NCI-H446 treated with DMSO at 0.1 percent for 48 hours (cell line): ENCODE measurements at regions not wholly inside any gene's neighbourhood (a gene's known extent, or its start where the extent isn't known, plus 50 kb on each side); places are given as distances from the start of the nearest gene placed in this dataset.
"Not testable (repeated sequence)": the region's sequence is repeated elsewhere in the genome, so short reads cannot be mapped to it uniquely, and the experiment has no call there.

Source experiments
- DNase-seq: peaks from one replicate; lab custom pipeline; 2025; lab: John Stamatoyannopoulos, UW

DNA sequence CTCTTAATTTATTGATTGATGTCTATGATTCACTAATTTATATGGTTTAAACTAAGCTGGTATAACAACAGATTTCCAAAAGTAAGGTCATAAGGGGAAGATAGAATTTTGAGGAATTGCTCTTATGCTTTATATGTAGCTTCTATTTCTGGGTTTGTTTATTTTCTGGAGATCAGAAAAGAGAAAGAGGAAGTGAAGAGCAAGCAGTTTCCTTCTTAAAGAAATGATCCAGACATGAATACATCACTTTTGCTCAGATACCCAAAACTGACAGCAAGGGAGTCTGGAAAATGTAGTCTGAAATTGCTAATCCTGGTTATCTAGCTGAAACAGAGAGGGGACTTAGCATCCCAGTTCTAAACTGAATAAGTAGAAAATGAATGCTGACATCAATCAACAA is 912.5 kb upstream of the CRIM1 start:
- no peak for DNase-seq

DNA sequence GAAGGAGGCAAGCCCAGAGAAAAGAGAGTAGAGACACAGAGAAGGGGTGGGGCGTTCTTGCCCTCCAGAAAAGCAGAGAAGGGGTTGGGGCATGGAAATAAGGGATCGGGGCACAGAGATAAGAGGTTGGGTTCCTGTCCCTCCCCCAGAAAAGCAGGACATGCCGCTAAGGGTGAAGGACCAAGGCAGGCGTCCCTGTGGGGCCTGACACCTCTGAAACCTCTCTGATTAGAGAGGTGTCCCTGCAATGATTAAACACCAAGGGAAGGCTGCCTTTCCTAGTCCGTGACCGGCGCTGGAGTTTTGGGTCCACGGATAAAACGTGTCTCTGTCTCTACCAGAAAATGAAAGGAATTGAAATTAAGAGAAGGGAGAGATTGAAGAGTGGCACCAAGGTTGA is 914.0 kb upstream of the CRIM1 start:
- DNase-seq = not testable (repeated sequence)

DNA sequence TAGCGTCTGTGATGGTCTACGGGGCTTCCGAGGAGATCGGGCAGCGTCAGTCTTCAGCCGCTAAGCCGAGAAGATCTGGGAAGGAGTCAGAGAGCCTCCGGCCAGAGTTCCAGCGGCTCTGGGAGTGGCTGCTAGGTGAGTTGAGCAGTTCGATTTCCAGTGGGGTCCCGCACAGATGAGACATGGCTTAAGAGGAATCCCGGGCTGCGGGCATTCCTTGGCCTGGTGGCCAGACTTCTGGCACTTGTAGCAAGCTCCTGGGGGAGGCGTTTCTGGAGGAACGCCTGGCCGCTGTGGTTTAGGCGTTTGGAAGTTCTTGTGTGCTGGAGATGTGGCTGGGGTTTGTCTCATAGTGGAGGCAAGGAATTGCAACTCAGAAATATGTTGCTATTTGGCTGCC is 915.3 kb upstream of the CRIM1 start:
- not testable (repeated sequence) for DNase-seq

DNA sequence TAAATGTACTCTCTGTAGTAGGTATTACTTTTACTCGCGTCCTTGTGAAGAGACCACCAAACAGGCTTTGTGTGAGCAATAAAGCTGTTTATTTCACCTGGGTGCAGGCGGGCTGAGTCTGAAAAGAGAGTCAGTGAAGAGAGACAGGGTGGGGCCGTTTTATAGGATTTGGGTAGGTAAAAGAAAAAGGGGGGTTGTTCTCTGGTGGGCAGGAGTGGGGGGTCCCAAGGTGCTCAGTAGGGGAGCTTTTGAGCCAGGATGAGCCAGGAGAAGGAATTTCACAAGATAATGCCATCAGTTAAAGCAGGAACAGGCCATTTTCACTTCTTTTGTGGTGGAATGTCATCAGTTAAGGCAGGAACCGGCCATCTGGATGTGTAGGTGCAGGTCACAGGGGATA is 918.7 kb upstream of the CRIM1 start:
- DNase-seq = not testable (repeated sequence)

DNA sequence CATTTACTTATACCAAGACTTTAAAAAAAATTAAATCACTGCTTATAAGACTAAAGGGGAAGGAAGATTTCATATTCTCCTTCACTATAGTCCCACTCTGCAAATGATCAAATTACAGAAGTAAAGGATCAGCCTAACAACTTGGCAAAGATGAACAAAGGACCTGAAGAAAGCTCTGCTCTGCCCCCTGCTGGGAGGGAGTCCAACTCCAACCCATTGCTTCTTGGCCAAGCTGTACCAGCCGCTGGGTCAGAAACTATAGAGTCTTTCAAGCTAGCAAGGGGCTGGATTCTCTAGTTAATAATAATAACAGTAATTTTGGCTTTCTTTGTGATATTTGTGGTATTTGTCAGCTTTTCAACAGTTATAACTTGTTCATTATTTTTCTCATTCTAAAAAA is 927.0 kb upstream of the CRIM1 start:
- DNase-seq = no peak

DNA sequence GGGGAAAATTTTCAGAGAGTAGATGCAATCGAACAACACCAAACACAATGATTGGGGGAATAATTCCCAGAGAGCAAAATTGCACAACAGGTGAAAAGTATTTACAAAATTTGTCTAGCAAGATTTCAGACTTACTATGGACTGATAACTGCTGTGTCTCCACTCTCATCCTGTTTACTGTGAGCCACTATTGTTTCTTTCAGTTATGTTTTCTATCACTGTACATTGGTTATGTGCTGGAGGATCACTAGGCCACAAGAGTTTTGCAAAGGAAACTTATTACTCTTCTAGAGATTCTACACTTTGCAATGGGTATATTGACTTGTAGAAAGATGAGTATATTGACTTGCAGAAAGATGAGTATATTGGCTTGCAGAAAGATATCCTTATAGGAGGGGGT is 934.1 kb upstream of the CRIM1 start:
- DNase-seq = no peak

DNA sequence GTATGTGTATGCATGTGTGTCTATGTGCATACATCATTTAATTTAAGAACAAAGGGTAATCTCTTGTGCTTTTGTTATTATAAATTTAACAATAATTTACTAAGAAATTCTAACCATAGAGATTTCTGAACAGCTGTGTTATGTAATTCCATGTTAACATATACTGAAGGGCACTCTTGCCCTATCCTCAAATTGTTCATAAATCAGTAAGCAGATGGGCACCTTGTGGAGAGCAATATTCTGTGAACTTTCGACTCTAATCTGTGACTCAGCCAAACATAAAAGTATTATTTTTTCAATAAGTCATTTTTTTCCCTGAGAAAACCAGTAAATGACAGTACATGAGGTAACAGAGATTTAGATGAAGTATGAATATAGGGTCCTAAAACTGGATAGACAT is 938.3 kb upstream of the CRIM1 start:
- no peak for DNase-seq

DNA sequence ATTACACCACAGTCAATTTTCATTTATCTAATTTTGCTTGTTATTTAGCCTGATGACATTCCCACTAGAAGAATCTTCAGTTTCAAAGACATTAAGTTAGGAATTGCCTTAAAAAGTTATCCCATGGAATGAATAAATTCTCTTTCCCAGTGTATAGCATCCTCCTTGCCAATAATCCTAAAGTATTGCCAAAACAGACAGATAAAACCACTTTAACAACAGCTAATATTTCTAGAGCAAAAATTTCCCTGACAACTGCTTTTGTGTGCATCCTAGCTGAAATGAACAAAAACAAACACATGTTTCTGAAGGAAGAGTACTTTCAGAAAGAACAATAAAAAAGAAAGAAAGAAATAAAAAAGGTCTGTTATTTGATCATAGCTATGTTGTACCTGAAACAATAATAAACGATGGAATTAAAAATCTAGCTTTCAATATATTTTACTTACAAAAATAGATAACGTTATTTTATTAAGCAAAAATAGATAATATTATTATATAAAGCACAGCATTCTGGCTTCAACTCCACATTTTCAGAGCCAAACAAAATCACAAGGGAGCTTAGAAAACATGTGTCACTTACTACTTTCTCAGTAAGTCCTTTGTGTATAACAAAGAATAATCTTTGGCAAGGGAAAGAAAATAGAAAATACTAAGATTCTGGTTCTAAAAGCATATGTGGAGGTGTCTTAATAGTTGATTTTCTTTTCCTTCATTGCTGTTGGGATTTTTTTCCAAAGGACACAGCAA is 939.0 kb upstream of the CRIM1 start:
- DNase-seq = no peak

DNA sequence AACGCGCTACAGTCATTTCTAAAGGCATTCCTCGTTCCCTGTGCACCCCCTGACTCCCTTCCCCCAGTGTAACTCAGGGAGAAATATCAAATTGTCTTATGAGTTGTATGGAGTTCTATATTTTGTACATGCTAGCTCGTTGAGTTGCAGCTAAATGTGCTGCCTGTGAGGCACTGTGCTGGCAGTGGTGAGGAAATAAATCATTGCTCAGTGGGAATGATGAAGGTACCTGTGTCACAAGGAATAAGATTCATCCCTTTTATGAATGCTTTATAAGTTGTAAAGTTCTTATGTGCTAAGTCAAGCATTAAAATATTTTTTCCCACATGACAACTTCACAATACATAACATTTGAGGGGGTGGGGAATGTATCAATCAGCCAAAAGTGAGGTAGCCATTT is 939.6 kb upstream of the CRIM1 start:
- no peak for DNase-seq

DNA sequence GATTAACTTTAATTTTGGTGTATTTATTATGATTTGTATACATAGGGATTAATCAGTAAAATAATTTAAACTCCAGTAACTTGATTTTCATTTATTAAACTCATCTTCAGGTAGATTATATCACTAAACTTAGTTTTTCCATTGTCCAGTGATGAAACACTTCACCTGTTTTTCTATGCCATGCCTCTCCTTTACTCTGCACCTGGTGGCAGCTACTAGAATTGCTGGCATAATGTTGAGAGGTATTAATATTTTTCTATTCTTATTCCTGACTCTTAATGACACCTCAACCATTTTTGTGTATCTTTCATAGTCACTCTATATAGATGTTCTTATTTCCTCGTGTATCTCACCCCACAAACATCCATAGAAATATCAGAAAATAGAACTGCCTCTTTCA is 940.3 kb upstream of the CRIM1 start:
- no peak for DNase-seq

DNA sequence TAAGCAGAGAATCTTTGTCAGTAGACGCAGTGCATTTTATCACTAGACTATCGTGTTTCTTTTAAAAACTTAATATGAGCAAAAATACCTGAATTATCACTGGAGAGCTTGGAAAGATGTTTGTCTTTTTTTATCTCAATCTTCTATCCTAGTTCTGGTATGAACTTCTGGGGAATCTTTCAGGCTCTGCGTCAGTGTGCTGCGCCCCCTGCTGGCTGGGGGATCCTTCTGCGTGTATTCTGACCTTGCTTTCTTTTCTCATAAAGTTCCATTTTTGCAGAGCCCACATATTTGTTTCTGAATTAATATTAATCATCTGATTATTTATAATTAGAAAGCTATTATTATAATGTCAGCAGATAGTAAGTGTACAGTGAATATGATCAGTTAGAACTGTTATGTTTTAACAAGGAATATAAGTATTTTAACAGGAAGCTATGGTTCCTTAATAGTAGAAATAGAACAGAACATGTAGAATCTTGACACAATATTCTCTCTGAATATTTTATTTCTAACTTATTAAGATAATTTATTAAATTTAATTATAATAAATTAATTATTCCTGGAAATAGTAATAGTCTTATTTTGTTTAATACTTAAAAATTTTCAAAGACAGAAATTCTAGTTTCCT is 945.0 kb upstream of the CRIM1 start:
- DNase-seq = no peak

DNA sequence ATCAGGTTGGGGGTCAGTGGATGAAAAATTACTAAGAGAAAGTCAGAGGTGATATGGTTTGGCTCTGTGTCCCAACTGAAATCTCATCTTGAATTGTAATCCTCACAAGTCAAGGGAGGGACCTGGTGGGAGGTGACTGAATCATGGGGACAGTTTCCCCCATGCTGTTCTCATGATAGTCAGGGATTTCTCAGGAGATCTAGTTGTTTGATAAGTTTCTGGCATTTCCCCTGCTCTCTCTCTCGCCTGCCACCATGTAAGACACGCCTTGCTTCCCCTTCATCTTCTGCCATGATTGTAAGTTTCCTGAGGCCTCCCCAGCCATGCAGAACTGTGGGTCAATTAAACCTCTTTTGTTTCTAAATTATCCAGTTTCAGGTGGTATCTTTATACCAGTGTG is 945.8 kb upstream of the CRIM1 start:
- no peak for DNase-seq

DNA sequence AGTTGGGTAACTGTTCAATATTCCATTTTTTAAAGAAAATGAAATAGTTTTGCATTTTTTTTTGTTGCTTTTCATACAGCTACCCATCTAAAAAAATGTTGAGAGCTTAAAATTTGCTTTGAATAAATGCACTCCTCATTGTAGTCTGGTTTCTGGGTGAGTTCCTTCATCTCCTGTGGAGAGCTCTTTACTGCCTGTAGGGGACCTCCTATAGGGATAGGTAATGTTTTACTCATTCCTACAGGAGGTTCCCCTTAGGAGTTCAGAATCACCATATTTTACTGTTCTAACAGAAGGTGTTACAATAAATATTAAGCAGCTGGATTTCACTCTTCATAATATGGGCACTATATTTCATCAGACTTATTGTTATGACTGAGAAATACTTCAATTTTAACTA is 947.3 kb upstream of the CRIM1 start:
- DNase-seq = no peak

DNA sequence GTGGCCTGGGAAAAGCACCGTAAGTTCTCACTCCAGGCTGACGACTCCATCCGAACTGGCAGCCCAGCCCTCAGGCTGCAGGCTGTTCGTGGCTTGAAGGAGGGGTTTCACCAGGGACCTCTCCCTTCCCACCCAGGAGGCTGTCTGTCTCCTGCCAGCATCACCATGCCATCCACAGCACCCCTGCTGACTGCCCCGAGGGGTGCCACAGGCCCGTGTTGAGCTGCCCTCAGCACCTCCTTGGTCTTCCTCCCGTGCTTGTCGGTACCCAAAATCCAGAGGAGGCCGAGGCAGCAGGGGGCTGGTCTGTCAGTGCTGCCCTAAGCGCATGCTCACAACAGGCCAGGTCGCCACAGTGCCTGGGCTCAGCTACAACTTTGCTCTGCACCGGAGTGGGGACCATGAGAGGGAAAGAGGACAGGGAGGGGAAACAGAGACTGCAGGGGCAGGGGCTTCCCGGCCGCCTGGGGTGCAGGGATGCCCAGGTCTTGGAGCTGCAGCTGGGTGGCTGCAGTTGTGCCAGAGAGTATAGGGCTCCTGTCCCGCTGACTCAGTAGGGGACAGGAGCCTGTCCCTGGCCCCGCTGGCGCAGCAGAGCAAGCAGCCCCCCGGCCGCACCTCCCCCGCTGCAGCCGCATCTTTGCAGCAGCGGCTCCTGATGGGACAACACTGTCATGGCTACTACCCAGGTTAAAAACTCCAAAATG is 963.7 kb upstream of the CRIM1 start:
- no peak for DNase-seq

DNA sequence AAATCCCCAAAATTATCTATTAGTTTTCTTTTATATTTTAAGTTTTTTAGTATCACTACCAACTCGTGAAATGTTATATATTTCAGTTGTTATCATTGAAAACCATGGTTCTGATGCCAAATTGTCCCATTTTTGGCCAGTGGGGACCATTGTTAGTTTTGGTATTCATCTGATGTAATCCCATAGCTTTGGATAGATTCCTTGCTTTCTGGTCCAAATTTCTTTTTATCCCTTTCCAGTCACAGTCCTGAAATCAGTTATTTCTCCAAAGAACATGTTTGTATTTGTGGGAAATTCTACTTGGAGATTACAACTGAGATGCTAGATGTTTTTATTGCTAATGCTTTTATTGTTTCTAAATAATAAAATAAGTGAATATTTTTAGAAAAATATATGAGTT is 976.8 kb upstream of the CRIM1 start:
- no peak for DNase-seq

DNA sequence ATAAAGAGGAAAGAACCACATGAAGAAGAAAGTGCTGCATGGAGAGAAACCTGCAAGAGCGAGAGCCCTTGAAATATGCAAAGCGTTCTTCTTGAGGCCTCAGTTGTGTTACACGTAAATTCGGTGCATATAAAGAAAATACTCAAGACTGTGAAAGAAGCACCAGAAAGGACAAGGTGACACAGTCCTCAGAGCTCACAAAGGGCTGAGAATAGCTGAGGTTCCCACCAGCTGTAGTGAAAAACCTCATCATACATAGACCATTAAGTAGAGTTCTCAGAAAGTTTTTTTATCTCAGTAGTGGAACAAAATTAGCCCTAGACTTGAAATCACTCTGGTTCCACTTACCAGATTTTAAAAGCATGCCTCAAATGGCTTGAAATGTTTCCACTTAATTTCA is 980.7 kb upstream of the CRIM1 start:
- no peak for DNase-seq

DNA sequence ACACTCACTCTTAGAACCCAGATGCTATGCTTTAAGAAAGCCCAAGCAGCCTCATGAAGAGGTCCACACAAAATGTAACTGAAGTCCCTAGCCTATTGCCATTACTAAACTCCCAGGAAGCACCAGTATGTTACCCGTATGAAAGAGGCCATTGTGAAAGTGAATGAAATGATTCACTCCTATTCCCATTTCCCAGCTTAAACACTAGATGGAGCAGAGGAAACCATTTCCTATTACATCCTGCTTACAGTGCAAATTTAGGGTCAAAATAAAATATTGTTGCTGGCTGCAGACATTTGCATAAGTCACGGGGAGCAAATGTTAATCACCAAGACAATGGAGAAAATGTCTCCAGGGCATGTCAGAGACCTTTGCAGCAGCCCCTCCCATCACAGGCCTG is 989.7 kb upstream of the CRIM1 start:
- DNase-seq = no peak

DNA sequence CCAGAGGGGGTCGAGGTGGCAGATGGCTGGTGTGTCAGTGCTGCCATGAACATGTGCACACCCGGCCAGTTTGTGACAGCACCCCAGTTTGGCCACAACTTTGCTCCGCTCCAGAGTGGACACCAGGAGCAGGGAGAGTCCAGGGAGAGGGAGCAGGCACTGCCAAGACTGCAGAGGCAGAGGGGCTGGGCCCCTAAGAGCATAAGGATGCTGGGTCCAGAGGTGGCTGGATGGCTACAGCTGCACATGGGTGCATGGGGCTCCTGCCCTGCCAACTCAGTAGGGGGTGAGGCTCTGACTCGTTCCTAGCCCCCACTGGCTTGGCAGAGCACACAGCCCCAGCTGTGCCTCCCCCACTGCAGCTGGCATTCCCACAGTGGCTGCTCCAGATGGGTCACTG is 999.2 kb upstream of the CRIM1 start:
- no peak for DNase-seq

DNA sequence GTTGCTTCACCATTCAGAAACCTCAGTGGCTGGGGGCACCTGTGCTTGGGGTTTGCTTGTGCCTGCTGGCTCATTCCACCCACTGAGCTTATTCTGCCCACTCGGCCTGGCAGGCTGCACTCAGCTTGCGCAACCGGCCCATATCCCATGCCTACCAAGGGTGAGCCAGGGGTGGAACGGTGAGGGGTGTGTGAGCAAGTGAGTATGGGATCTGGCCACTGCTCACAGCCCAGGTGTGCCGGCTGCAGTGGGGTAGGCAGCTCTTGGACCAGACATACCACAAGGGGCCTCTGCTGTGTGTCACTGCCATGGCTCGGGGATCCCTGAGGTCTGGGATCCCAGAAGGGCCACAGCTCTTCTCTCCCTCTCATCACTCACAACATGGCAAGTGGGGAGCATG is 1000.5 kb upstream of the CRIM1 start:
- DNase-seq = no peak

DNA sequence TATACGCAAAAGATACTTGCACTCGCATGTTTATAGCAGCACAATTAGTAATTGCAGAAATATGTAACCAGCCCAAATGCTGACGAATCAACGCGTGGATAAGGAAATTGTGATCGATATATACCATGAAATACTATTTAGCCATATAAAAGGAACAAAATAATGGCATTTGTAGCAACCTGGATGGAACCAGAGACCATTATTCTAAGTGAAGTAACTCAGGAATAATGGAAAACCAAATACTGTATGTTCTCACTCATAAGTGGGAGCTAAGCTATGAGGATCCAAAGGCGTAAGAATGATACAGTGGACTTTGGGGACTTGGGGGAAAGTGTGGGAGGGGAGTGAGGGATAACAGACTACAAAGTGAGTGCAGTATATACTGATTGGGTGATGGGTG is 1008.0 kb upstream of the CRIM1 start:
- no peak for DNase-seq

DNA sequence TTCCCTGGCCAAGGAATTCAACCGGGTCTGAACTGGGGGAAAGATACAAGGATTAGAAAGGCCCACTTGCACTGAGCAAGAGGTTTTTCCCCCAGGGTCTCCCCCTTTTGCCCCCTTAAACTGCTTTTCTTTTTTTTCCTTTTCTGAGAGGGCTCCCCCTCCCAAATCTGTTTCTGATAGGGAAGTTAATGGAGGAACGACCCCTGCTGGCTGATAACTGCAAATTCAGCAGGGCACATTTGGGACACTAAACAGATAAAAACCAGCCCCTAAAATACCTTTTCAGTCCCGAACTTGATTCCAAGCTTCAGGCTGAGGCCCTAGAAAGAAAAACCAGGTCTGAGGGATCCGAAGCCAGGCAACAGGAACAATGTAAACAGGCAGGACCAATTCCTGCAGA is 1012.4 kb upstream of the CRIM1 start:
- no peak for DNase-seq

DNA sequence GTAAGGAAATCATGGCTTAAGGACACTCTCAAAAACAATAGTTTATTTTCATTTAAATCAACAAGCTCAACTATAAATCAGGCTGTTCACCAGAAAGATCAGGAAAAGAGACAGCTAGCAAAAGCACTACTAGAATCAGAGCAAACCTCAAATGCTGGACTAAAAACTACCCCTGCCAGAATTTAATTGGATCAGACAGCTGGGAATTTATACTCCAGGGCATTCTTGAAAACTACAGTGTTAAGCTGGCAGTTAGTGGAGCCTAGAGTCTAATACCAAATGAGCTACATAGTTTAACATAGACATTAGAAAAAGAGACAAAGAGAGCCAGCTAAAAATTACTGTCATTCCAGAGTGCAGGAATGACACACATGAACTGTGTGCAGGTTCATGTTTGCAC is 1016.4 kb upstream of the CRIM1 start:
- no peak for DNase-seq

DNA sequence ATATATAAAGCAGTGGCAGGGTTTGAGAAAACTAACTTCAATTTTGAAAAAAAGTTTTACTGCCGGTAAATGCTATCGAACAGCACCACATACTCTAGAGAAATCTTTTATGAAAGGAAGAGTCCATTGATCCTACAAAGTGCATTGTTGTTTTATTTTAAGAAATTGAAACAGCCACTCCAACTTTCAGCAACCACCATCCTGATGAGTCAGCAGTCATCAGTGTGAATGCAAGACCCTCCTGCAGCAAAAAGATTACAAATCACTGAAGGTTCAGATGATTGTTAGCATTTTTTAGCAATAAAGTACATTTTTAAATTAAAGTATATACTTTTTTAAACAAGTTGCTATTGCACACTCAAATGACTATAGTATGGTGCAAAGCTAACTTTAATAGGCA is 1017.7 kb upstream of the CRIM1 start:
- no peak for DNase-seq

DNA sequence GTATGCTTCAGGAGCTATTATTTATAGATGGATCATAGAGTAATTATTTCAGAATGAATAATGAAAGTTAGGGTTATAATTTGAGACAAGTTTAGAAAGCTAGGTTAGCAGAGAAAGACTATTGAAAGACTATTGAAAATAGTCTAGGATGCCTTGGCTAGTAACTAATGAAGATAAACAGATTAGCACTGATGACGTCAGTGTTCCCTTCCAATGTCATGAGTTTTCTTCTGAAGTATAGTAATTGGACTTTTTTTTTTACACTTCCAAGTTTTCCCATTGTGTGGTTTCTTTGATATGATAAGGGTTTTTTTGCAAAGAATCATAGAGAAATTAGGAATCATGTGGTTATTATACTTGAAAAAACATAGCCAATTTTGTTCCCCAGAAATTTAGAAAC is 1041.5 kb upstream of the CRIM1 start:
- no peak for DNase-seq
